GM10266 (cell line): ENCODE measurements at regions not wholly inside any gene's neighbourhood (a gene's known extent, or its start where the extent isn't known, plus 50 kb on each side); places are given as distances from the start of the nearest gene placed in this dataset.

Experiments used
- DNase-seq: peaks from one replicate; pipeline ENCODE4 v3.0.0; 2012; ENCODE audit errors: extremely low spot score
- CTCF ChIP-seq: IDR thresholded peaks from 2 replicates; pipeline ENCODE4 v1.5.1; 2012; ENCODE audit warnings: mild to moderate bottlenecking, low read depth; ENCODE audit not compliant: control insufficient read depth, insufficient read depth; ENCODE audit errors: missing control alignments

GRCh38 chr9:19614294-19614693, 174.5 kb downstream of the SLC24A2 start:
- TF ChIP-seq CTCF, result no peak
- no peak for DNase-seq

- no peak for DNase-seq
- TF ChIP-seq CTCF, result no peak
Observed at GRCh38 chr9:19600538-19600937, 188.3 kb downstream of the SLC24A2 start.

- no peak for DNase-seq
- no peak for TF ChIP-seq CTCF
Observed at GRCh38 chr9:19598722-19599121, 189.9 kb downstream of the ACER2 start.

- TF ChIP-seq CTCF, result no peak
- no peak for DNase-seq
Observed at GRCh38 chr9:19597176-19597575, 188.4 kb downstream of the ACER2 start.

- no peak for TF ChIP-seq CTCF
- no peak for DNase-seq
Observed at GRCh38 chr9:19595003-19595402, 186.2 kb downstream of the ACER2 start.

- TF ChIP-seq CTCF, result no peak
Observed at GRCh38 chr9:19587678-19588077, 178.9 kb downstream of the ACER2 start.

GRCh38 chr9:19583890-19584289, 175.1 kb downstream of the ACER2 start:
- no peak for TF ChIP-seq CTCF
- no peak for DNase-seq

More at GRCh38 chr9:19587678-19588077, 178.9 kb downstream of the ACER2 start:
- no peak for DNase-seq
